ENCODE measurements at regions not wholly inside any gene's neighbourhood (a gene's known extent, or its start where the extent isn't known, plus 50 kb on each side); places are given as distances from the start of the nearest gene placed in this dataset.

GRCh38 chr13:63351533-63351932 lies 1935.9 kb upstream of the PCDH20 start:
- no peak overlapping the region for H2AFZ ChIP-seq (ENCODE audit: low read length)
- H3F3A ChIP-seq (ENCODE audit: low read depth), result no peaks in the 10 kb centered on the region
- H3K4me1 ChIP-seq (ENCODE audit: insufficient read depth, low read length, poor library complexity, severe bottlenecking), result no peaks in the 10 kb centered on the region
- no peak overlapping the region for H3K4me2 ChIP-seq (ENCODE audit: low read depth, low read length, poor library complexity, severe bottlenecking)
- no peak overlapping the region for H3K9ac ChIP-seq (ENCODE audit: low read depth, low read length, poor library complexity, severe bottlenecking)
- H3K9me3 ChIP-seq (ENCODE audit: insufficient read depth, low read depth, low read length), result no peaks in the 10 kb centered on the region
- H3K79me2 ChIP-seq (ENCODE audit: insufficient read depth, low read length), result no peaks in the 10 kb centered on the region
- no peak overlapping the region for H3K4me3 ChIP-seq (ENCODE audit: low read length, poor library complexity, severe bottlenecking)
- no peaks in the 10 kb centered on the region for H4K20me1 ChIP-seq (ENCODE audit: insufficient read depth, low read length, poor library complexity, severe bottlenecking)
- no peaks in the 10 kb centered on the region for H3K36me3 ChIP-seq (ENCODE audit: insufficient read depth, low read length)
- no peaks in the 10 kb centered on the region for H3K27me3 ChIP-seq (ENCODE audit: insufficient read depth, low read length, poor library complexity, severe bottlenecking)
- no peak for TF ChIP-seq EZH2phosphoT487 (IDR thresholded peaks at IDR 0.05; ENCODE audit: borderline replicate concordance)
- no peak for TF ChIP-seq CTCF (conservative IDR thresholded peaks at IDR 0.05; ENCODE audit: low read length)
- no peaks in the 10 kb centered on the region for H3K9me2 ChIP-seq (replicated peaks; ENCODE audit: low read depth, low read length)

GRCh38 chr13:63351081-63351480 lies 1935.4 kb upstream of the PCDH20 start:
- H3K9me3 ChIP-seq (ENCODE audit: insufficient read depth, low read depth, low read length), result no peaks in the 10 kb centered on the region
- no peaks in the 10 kb centered on the region for H3K27me3 ChIP-seq (ENCODE audit: insufficient read depth, low read length, poor library complexity, severe bottlenecking)
- H3K4me3 ChIP-seq (ENCODE audit: low read length, poor library complexity, severe bottlenecking), result no peak overlapping the region
- TF ChIP-seq EZH2phosphoT487 (IDR thresholded peaks at IDR 0.05; ENCODE audit: borderline replicate concordance), result no peak
- TF ChIP-seq CTCF (conservative IDR thresholded peaks at IDR 0.05; ENCODE audit: low read length), result no peak
- no peaks in the 10 kb centered on the region for H3K79me2 ChIP-seq (ENCODE audit: insufficient read depth, low read length)
- no peak overlapping the region for H2AFZ ChIP-seq (ENCODE audit: low read length)
- no peaks in the 10 kb centered on the region for H3K9me2 ChIP-seq (replicated peaks; ENCODE audit: low read depth, low read length)
- no peaks in the 10 kb centered on the region for H3K4me1 ChIP-seq (ENCODE audit: insufficient read depth, low read length, poor library complexity, severe bottlenecking)
- no peaks in the 10 kb centered on the region for H4K20me1 ChIP-seq (ENCODE audit: insufficient read depth, low read length, poor library complexity, severe bottlenecking)
- H3K36me3 ChIP-seq (ENCODE audit: insufficient read depth, low read length), result no peaks in the 10 kb centered on the region
- no peaks in the 10 kb centered on the region for H3F3A ChIP-seq (ENCODE audit: low read depth)
- H3K9ac ChIP-seq (ENCODE audit: low read depth, low read length, poor library complexity, severe bottlenecking), result no peak overlapping the region
- H3K4me2 ChIP-seq (ENCODE audit: low read depth, low read length, poor library complexity, severe bottlenecking), result no peak overlapping the region

- H3K27me3 ChIP-seq (ENCODE audit: insufficient read depth, low read length, poor library complexity, severe bottlenecking), result no peaks in the 10 kb centered on the region
- H3K9me3 ChIP-seq (ENCODE audit: insufficient read depth, low read depth, low read length), result no peaks in the 10 kb centered on the region
- H3K9me2 ChIP-seq (replicated peaks; ENCODE audit: low read depth, low read length), result no peaks in the 10 kb centered on the region
- no peaks in the 10 kb centered on the region for H3K79me2 ChIP-seq (ENCODE audit: insufficient read depth, low read length)
- no peak overlapping the region for H2AFZ ChIP-seq (ENCODE audit: low read length)
- no peaks in the 10 kb centered on the region for H3K4me1 ChIP-seq (ENCODE audit: insufficient read depth, low read length, poor library complexity, severe bottlenecking)
- no peaks in the 10 kb centered on the region for H4K20me1 ChIP-seq (ENCODE audit: insufficient read depth, low read length, poor library complexity, severe bottlenecking)
- no peak for TF ChIP-seq CTCF (conservative IDR thresholded peaks at IDR 0.05; ENCODE audit: low read length)
- TF ChIP-seq EZH2phosphoT487 (IDR thresholded peaks at IDR 0.05; ENCODE audit: borderline replicate concordance), result no peak
- H3F3A ChIP-seq (ENCODE audit: low read depth), result no peaks in the 10 kb centered on the region
- no peak overlapping the region for H3K4me3 ChIP-seq (ENCODE audit: low read length, poor library complexity, severe bottlenecking)
- no peak overlapping the region for H3K4me2 ChIP-seq (ENCODE audit: low read depth, low read length, poor library complexity, severe bottlenecking)
- no peaks in the 10 kb centered on the region for H3K36me3 ChIP-seq (ENCODE audit: insufficient read depth, low read length)
- H3K9ac ChIP-seq (ENCODE audit: low read depth, low read length, poor library complexity, severe bottlenecking), result no peak overlapping the region
These were observed 1930.2 kb upstream of the PCDH20 start for GRCh38 chr13:63345835-63346234.

Measured in Loucy (cell line).